ENCODE measurements at regions not wholly inside any gene's neighbourhood (a gene's known extent, or its start where the extent isn't known, plus 50 kb on each side); places are given as distances from the start of the nearest gene placed in this dataset.

DNA sequence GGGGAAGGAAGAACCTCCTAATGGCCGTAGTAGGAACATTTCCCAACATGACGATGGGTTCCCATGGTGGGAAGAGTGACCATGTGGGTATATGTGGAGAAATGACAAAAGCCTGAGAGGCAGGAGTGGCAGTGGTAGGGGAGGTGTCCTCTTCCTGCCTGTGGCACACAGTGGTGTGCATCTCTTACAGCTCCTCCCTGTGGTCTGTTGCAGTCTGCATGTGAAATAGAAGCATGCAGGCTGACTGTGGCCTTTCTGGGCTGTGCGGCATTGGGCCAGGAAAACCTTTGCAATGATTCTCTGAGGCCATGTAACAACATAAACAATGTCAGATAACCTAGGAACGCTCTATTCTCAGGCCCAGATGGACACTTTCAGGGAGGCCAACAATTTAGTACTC, 84.0 kb downstream of the LACC1 start:
- ChIA-PET POLR2A (ENCODE audit: partially characterized antibody) (interaction anchor here (1.0 kb wide), 1 partner anchor 12 kb away, joined by 3 read pairs; no protein-coding TSS in a partner anchor), CTCF (ENCODE audit: partially characterized antibody) (interaction anchor here (0.6 to 1.7 kb wide), 3 partner anchors 8 to 59 kb away, joined by 3 to 8 read pairs (median 4); no protein-coding TSS in a partner anchor)
- 94% methylated on average over 4 of the region's 4 CpGs; no CpG with 5 or more reads in 1 of the 2 experiments for WGBS, 2 experiments (ENCODE audit: extremely low coverage in 1 of 2, insufficient coverage in 1 of 2, insufficient read length in 1 of 2, insufficient replicate concordance in 2 of 2, low coverage in 1 of 2, low lambda C conversion rate in 2 of 2, missing lambda C conversion rate in 1 of 2)

More for the DNA sequence above, 84.0 kb downstream of the LACC1 start:
- Histone ChIP-seq H2BK15ac (ENCODE audit: low read length) (no peak overlapping the region), H3K4ac (replicated peaks; ENCODE audit: insufficient read length, low read depth, low read length) (no peak overlapping the region), H3K9me3 (ENCODE audit: insufficient read depth in 2 of 2, low read depth in 1 of 2, low read length in 1 of 2) (peaks cover 0 to 5% of the 10 kb centered on the region in 2 experiments; a peak in 1 of 4 replicates), H2AK5ac (ENCODE audit: low read depth, low read length) (no peak overlapping the region), H3K79me1 (ENCODE audit: low read depth, low read length) (no peaks in the 10 kb centered on the region), H3K14ac (ENCODE audit: insufficient read length) (no peak overlapping the region), H3K23me2 (ENCODE audit: low read depth, low read length) (no peaks in the 10 kb centered on the region), H3K4me3 (ENCODE audit: extremely low read depth in 1 of 4, insufficient read depth in 2 of 4, low read depth in 3 of 4, low read length in 4 of 4) (no peak overlapping the region), H2BK20ac (ENCODE audit: low read length) (no peak overlapping the region), H2BK120ac (replicated peaks; ENCODE audit: low read depth, low read length) (no peak overlapping the region), H4K8ac (ENCODE audit: extremely low read depth, insufficient read depth, low read length) (no peak overlapping the region), H2AFZ (ENCODE audit: low read length) (peak overlapping the region; percentile 24), H3K56ac (replicated peaks; ENCODE audit: insufficient read length, low read depth, low read length) (no peak overlapping the region), H3K18ac (ENCODE audit: extremely low read depth, low read length) (no peak overlapping the region), H4K91ac (replicated peaks; ENCODE audit: insufficient read length, low read length) (no peak overlapping the region), H3K9ac (replicated peaks in 1 of 4; ENCODE audit: extremely low read depth in 1 of 4, low read depth in 3 of 4, low read length in 3 of 4) (no peak overlapping the region), H2BK5ac (ENCODE audit: low read depth, low read length) (no peak overlapping the region), H3K4me2 (ENCODE audit: insufficient read depth in 1 of 2, low read depth in 2 of 2, low read length in 2 of 2) (no peak overlapping the region), H3K36me3 (ENCODE audit: control insufficient read depth in 2 of 4, insufficient read depth in 4 of 4, low read length in 3 of 4) (no peaks in the 10 kb centered on the region), H4K5ac (ENCODE audit: insufficient read length, low read depth, low read length) (no peak overlapping the region), H3K79me2 (ENCODE audit: control insufficient read depth in 1 of 2, insufficient read depth in 2 of 2, low read length in 2 of 2) (no peaks in the 10 kb centered on the region), H3K4me1 (replicated peaks in 1 of 4; ENCODE audit: control insufficient read depth in 3 of 4, insufficient read depth in 4 of 4, low read length in 3 of 4) (peaks cover 0 to 2% (median 0%) of the 10 kb centered on the region in 4 experiments; a peak in 1 of 7 replicates), H2BK12ac (ENCODE audit: low read depth, low read length) (no peak overlapping the region), H3K27ac (ENCODE audit: low read depth, low read length) (no peak overlapping the region), H3K23ac (ENCODE audit: insufficient read length) (no peak overlapping the region), H3K27me3 (replicated peaks in 1 of 4; ENCODE audit: control insufficient read depth in 3 of 4, extremely low read depth in 1 of 4, insufficient read depth in 3 of 4, low read length in 3 of 4) (no peaks in the 10 kb centered on the region), H4K20me1 (replicated peaks in 1 of 2; ENCODE audit: control insufficient read depth in 1 of 2, insufficient read depth in 2 of 2, low read length in 2 of 2) (no peaks in the 10 kb centered on the region)
- TF ChIP-seq CREB1 (IDR thresholded peaks at IDR 0.05) (no peak), RAD21 (IDR thresholded peaks at IDR 0.05 in 1 of 2, conservative IDR thresholded peaks at IDR 0.05 in 1 of 2; ENCODE audit: low read depth in 2 of 2, low read length in 2 of 2) (peak; percentile 28 to 45), KDM1A (IDR thresholded peaks at IDR 0.05; ENCODE audit: borderline replicate concordance, low read length) (no peak), SP1 (IDR thresholded peaks at IDR 0.05; ENCODE audit: low read depth, low read length) (no peak)
- TF ChIP-seq, protein P1, sequence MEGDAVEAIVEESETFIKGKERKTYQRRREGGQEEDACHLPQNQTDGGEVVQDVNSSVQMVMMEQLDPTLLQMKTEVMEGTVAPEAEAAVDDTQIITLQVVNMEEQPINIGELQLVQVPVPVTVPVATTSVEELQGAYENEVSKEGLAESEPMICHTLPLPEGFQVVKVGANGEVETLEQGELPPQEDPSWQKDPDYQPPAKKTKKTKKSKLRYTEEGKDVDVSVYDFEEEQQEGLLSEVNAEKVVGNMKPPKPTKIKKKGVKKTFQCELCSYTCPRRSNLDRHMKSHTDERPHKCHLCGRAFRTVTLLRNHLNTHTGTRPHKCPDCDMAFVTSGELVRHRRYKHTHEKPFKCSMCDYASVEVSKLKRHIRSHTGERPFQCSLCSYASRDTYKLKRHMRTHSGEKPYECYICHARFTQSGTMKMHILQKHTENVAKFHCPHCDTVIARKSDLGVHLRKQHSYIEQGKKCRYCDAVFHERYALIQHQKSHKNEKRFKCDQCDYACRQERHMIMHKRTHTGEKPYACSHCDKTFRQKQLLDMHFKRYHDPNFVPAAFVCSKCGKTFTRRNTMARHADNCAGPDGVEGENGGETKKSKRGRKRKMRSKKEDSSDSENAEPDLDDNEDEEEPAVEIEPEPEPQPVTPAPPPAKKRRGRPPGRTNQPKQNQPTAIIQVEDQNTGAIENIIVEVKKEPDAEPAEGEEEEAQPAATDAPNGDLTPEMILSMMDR (IDR thresholded peaks at IDR 0.05; ENCODE audit: control extremely low read depth in 1 of 3, insufficient read depth in 1 of 3, low read depth in 1 of 3, low read length in 3 of 3): peak; percentile 34 to 54 (median 50)
- no peak for DNase-seq (ENCODE audit: low read depth in 1 of 2, low spot score in 2 of 2)
- FAIRE-seq: peak; percentile 7
